Tibial artery (tissue), 4 donors: ENCODE measurements at regions not wholly inside any gene's neighbourhood (a gene's known extent, or its start where the extent isn't known, plus 50 kb on each side); places are given as distances from the start of the nearest gene placed in this dataset.
"Not testable (repeated sequence)": the region's sequence is repeated elsewhere in the genome, so short reads cannot be mapped to it uniquely, and the experiment has no call there.

Experiments
- DNase-seq, 2 donors: peaks; one replicate each; pipeline ENCODE4 v3.0.0-alpha.2; 2019
- H3K27ac ChIP-seq, 2 donors: fragments of 200-600 bp; sonication (generic) in 1 of 2; 1 replicate in 1 of 2; 2 replicates in 1 of 2; pipeline ENCODE4 v1.5.1; 2018 to 2019; ENCODE audit warnings: mild to moderate bottlenecking in 1 of 2
- H3K27me3 ChIP-seq, 2 donors: fragments of 200-600 bp; sonication (generic) in 1 of 2; one replicate each; pipeline versions ENCODE4 v1.5.1 to v1.6.0; 2016 to 2019
- H3K36me3 ChIP-seq, 3 donors: fragments of 200-600 bp; sonication (generic) in 2 of 3; one replicate each; pipeline ENCODE4 v1.5.1; 2016 to 2019; ENCODE audit warnings: mild to moderate bottlenecking in 2 of 3
- H3K4me1 ChIP-seq, 4 donors: fragments of 200-600 bp; sonication (generic) in 2 of 4; 1 replicate in 3 of 4; 2 replicates in 1 of 4; pipeline ENCODE4 v1.5.1; 2016 to 2019
- H3K4me3 ChIP-seq, 2 donors: fragments of 200-600 bp; sonication (generic) in 1 of 2; 1 replicate in 1 of 2; 2 replicates in 1 of 2; pipeline ENCODE4 v1.5.1; 2018 to 2019; ENCODE audit warnings: mild to moderate bottlenecking in 2 of 2
- H3K9me3 ChIP-seq, 3 donors: fragments of 200-600 bp; sonication (generic) in 1 of 3; one replicate each; pipeline ENCODE4 v1.5.1; 2016 to 2019
- CTCF ChIP-seq, 2 experiments: fragments of 200-600 bp in 1 of 2; fragments of 450-650 bp in 1 of 2; IDR thresholded peaks; one replicate each; pipeline ENCODE4 v1.5.1; 2017 to 2019; ENCODE audit warnings: antibody characterized with exemption in 2 of 2, mild to moderate bottlenecking in 1 of 2, moderate library complexity in 1 of 2
- intact Hi-C: fragments of 100-400 bp; cut with DNase I; formaldehyde crosslinking; loops from one replicate; pipeline ENCODE4 v1.15.0; 2023; ENCODE audit warnings: low total_unique reads

DNA sequence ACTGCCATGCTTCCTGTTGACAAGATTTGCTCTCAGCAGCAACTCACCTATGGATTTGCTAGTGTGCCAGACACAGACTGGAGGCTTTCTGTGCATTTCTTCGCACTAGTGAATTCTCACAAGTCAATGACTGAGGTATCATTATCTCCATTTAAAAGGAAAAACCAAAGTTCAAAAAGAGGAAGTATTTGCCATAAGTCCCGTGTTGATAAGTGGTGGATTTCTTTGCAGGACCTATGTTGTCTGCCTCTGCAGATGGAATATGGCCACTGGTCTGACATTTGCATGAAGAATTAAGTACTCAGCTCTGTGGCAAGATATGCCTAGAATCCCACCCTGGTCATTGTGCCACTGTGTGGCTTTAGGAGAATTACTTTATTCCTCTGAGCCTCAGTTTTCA is 299.6 kb downstream of the PAX3 start:
- intact Hi-C loops: no loop called here
- no peak overlapping the region for H3K27ac ChIP-seq
- peaks cover 0 to 3% of the 10 kb centered on the region in 2 donors for H3K27me3 ChIP-seq
- H3K4me3 ChIP-seq: no peak overlapping the region
- TF ChIP-seq CTCF (IDR thresholded peaks at IDR 0.05): no peak
- no peaks in the 10 kb centered on the region for H3K36me3 ChIP-seq
- no peak for DNase-seq
- no peaks in the 10 kb centered on the region for H3K9me3 ChIP-seq
- no peaks in the 10 kb centered on the region for H3K4me1 ChIP-seq

DNA sequence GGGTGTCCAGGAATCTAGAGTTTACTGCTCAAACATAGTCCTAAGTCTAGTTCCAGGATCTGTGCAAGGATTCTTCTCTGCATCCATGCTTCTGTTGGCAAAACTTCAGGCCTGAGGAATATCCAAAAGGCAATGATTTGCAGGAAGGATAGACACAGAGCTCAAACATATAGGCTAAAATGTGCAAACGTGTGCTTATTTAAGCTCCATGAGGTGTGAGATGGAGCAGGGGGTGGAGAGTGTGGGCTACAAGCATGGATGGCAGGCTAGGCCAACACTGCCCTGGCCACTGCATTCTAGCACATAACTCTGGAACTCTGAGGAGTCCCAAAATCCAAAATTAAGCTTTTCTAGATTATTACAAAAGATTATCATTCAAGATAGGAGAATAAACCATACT is 301.1 kb downstream of the PAX3 start:
- no peaks in the 10 kb centered on the region for H3K9me3 ChIP-seq
- no peak overlapping the region for H3K4me3 ChIP-seq
- no peak for DNase-seq
- H3K36me3 ChIP-seq: no peaks in the 10 kb centered on the region
- no peak overlapping the region for H3K27ac ChIP-seq
- intact Hi-C loops: no loop called here
- H3K27me3 ChIP-seq: peaks cover 0 to 3% of the 10 kb centered on the region in 2 donors
- H3K4me1 ChIP-seq: no peaks in the 10 kb centered on the region
- TF ChIP-seq CTCF (IDR thresholded peaks at IDR 0.05): no peak

DNA sequence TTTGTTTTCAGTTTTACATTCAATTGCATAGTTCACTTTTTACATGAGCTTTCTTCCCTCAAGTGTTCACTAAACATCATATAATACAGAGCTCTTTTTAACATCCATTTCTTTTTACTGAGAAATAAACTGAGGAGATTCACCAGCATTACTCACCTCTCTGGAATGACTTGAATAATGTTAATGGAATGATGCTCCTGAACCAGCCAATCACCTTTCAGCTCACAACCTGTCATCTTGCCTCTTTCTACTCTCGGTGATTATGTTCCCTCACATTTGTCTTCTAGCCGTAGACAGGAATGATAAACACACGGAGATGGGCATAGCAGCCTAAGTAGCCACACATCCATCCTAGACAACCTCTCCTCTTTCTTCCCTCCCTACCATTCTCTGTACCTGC is 301.7 kb downstream of the PAX3 start:
- H3K9me3 ChIP-seq: no peaks in the 10 kb centered on the region
- H3K27me3 ChIP-seq: peaks cover 0 to 3% of the 10 kb centered on the region in 2 donors
- intact Hi-C loops: no loop called here
- no peak overlapping the region for H3K4me3 ChIP-seq
- no peaks in the 10 kb centered on the region for H3K36me3 ChIP-seq
- no peak for DNase-seq
- no peaks in the 10 kb centered on the region for H3K4me1 ChIP-seq
- TF ChIP-seq CTCF (IDR thresholded peaks at IDR 0.05): no peak
- H3K27ac ChIP-seq: no peak overlapping the region

GRCh38 chr2:221994926-221995325 is 303.9 kb downstream of the PAX3 start:
- Histone ChIP-seq H3K27me3 (peaks cover 0 to 3% of the 10 kb centered on the region in 2 donors), H3K9me3 (no peaks in the 10 kb centered on the region), H3K4me1 (no peaks in the 10 kb centered on the region), H3K27ac (no peak overlapping the region), H3K36me3 (no peaks in the 10 kb centered on the region), H3K4me3 (no peak overlapping the region)
- intact Hi-C loops: no loop called here
- no peak for TF ChIP-seq CTCF (IDR thresholded peaks at IDR 0.05)
- no peak for DNase-seq

- H3K27ac ChIP-seq, DNase-seq, H3K4me1 ChIP-seq, intact Hi-C loops, H3K27me3 ChIP-seq, H3K9me3 ChIP-seq, H3K36me3 ChIP-seq, H3K4me3 ChIP-seq: not testable (repeated sequence)
Observed at GRCh38 chr2:221984376-221984775, 314.4 kb downstream of the PAX3 start.

DNA sequence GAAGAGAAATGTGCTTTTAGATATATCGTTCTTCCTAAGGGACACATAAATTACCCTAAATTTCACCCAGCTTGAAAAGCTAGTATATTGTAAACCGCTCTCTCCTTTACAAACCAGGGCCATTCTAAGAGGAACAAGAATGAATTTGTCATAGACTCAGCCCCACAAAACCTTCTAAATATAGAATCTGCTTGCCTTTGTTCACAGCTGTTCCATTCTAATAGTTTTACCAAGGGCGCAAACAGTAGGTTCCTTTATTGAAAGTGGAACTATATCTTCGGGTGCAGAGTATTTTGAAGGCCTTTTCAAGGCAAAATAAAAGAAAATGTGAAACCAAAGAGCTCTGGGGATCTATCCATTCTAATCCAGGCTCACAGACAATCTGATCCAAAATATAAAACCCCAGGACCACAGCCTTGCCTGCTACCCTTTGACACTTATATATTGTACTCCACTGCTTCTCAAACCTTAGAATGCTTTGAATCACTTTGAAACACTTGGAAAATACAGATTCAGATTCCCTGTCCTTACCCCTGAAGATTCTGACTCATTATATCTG is 316.8 kb downstream of the PAX3 start:
- Histone ChIP-seq H3K27ac (no peak overlapping the region), H3K4me3 (no peak overlapping the region), H3K4me1 (no peaks in the 10 kb centered on the region), H3K36me3 (no peaks in the 10 kb centered on the region), H3K27me3 (no peaks in the 10 kb centered on the region), H3K9me3 (no peaks in the 10 kb centered on the region)
- no peak for TF ChIP-seq CTCF (IDR thresholded peaks at IDR 0.05)
- intact Hi-C loops: no loop called here
- no peak for DNase-seq
